WTC11 (cell line): ENCODE measurements at regions not wholly inside any gene's neighbourhood (a gene's known extent, or its start where the extent isn't known, plus 50 kb on each side); places are given as distances from the start of the nearest gene placed in this dataset.

Experiments used
- ATAC-seq: fragments of 200-7000 bp; cut with Tn5 transposase; 2 replicates; pipeline ENCODE4 v1.10.0; 2021; ENCODE audit warnings: mild to moderate bottlenecking, moderate library complexity
- CTCF ChIA-PET: fragments of 300-600 bp; sonication (Branson Sonifier 250); formaldehyde crosslinking; loops from one replicate; lab custom pipeline; 2021; ENCODE audit warnings: antibody characterized with exemption; lab: Charles Lee
- POLR2A ChIA-PET: fragments of 350-600 bp; sonication (Branson Sonifier 250); formaldehyde crosslinking; loops from one replicate; lab custom pipeline; 2021; ENCODE audit warnings: antibody characterized with exemption; lab: Charles Lee
- DNase-seq: peaks from one replicate; pipeline ENCODE4 v3.0.0; 2021; ENCODE audit warnings: low spot score
- H3K27ac Mint-ChIP-seq: 2 replicates; pipeline ENCODE4 v1.8.0; 2021; ENCODE audit warnings: mixed read lengths
- H3K27me3 Mint-ChIP-seq: 2 replicates; pipeline ENCODE4 v1.8.0; 2021; ENCODE audit warnings: low read depth, mild to moderate bottlenecking, moderate library complexity, mixed read lengths
- H3K36me3 Mint-ChIP-seq: 2 replicates; pipeline ENCODE4 v1.8.0; 2021; ENCODE audit warnings: mixed read lengths
- H3K4me1 Mint-ChIP-seq: 2 replicates; pipeline ENCODE4 v1.8.0; 2022; ENCODE audit warnings: mixed read lengths
- H3K4me3 Mint-ChIP-seq: 2 replicates; pipeline ENCODE4 v1.8.0; 2021; ENCODE audit warnings: mild to moderate bottlenecking, moderate library complexity, mixed read lengths
- H3K9me3 Mint-ChIP-seq: 2 replicates; pipeline ENCODE4 v1.8.0; 2021; ENCODE audit warnings: mixed read lengths
- CREM ChIP-seq: sonication (generic); formaldehyde crosslinking; IDR thresholded peaks from 2 replicates; pipeline ENCODE4 v1.8.1; 2022; ENCODE audit warnings: mild to moderate bottlenecking, missing genetic modification reagents, moderate library complexity
- ETV6 ChIP-seq: sonication (generic); formaldehyde crosslinking; IDR thresholded peaks from 2 replicates; pipeline ENCODE4 v1.8.1; 2022; ENCODE audit warnings: mild to moderate bottlenecking, missing genetic modification reagents
- HMGA2 ChIP-seq: fragments of 250-450 bp; sonication (Bioruptor Pico); IDR thresholded peaks from 2 replicates; pipeline ENCODE4 v1.4.0; 2021; ENCODE audit warnings: mild to moderate bottlenecking, moderate library complexity
- MYBL2 ChIP-seq: sonication (generic); formaldehyde crosslinking; IDR thresholded peaks from 2 replicates; pipeline ENCODE4 v1.8.1; 2023; ENCODE audit warnings: mild to moderate bottlenecking, moderate library complexity, missing genetic modification reagents
- NR2C2 ChIP-seq: sonication (generic); formaldehyde crosslinking; IDR thresholded peaks from 2 replicates; pipeline ENCODE4 v1.8.0; 2022; ENCODE audit warnings: mild to moderate bottlenecking, missing genetic modification reagents
- RORB ChIP-seq: fragments of 250-450 bp; sonication (Bioruptor Pico); IDR thresholded peaks from 2 replicates; pipeline ENCODE4 v1.9.0; 2021; ENCODE audit warnings: mild to moderate bottlenecking
- ZNF121 ChIP-seq: sonication (generic); formaldehyde crosslinking; IDR thresholded peaks from 2 replicates; pipeline ENCODE4 v1.8.0; 2023; ENCODE audit warnings: missing genetic modification reagents
- ZNF232 ChIP-seq: sonication (generic); formaldehyde crosslinking; IDR thresholded peaks from 2 replicates; pipeline ENCODE4 v1.8.0; 2022; ENCODE audit warnings: mild to moderate bottlenecking, missing genetic modification reagents
- ZNF263 ChIP-seq: sonication (generic); formaldehyde crosslinking; IDR thresholded peaks from 2 replicates; pipeline ENCODE4 v1.8.1; 2022; ENCODE audit warnings: low read depth, mild to moderate bottlenecking, moderate library complexity, missing genetic modification reagents
- ZNF396 ChIP-seq: fragments of 250-450 bp; sonication (Bioruptor Pico); IDR thresholded peaks from 2 replicates; pipeline ENCODE4 v1.8.0; 2021; ENCODE audit warnings: mild to moderate bottlenecking, moderate library complexity, borderline replicate concordance
- TF ChIP-seq, protein P1 (sequence below): sonication (generic); formaldehyde crosslinking; IDR thresholded peaks from 2 replicates; pipeline ENCODE4 v1.8.0; 2023; ENCODE audit warnings: mild to moderate bottlenecking, missing genetic modification reagents
- TF ChIP-seq, protein P2 (sequence below): sonication (generic); formaldehyde crosslinking; IDR thresholded peaks from 2 replicates; pipeline ENCODE4 v1.8.0; 2022; ENCODE audit warnings: mild to moderate bottlenecking, missing genetic modification reagents
- TF ChIP-seq, protein P3 (sequence below): fragments of 250-450 bp; sonication (Bioruptor Pico); IDR thresholded peaks from 2 replicates; pipeline ENCODE4 v1.9.0; 2021; ENCODE audit warnings: mild to moderate bottlenecking
- TF ChIP-seq, protein P4 (sequence below): sonication (generic); formaldehyde crosslinking; IDR thresholded peaks from 2 replicates; pipeline ENCODE4 v1.8.0; 2023; ENCODE audit warnings: missing genetic modification reagents
- TF ChIP-seq, protein P5 (sequence below): sonication (generic); formaldehyde crosslinking; IDR thresholded peaks from 2 replicates; pipeline ENCODE4 v1.8.1; 2023; ENCODE audit warnings: mild to moderate bottlenecking, missing genetic modification reagents
- TF ChIP-seq, protein P6 (sequence below): fragments of 250-450 bp; sonication (Bioruptor Pico); IDR thresholded peaks from 2 replicates; pipeline ENCODE4 v1.9.0; 2021; ENCODE audit warnings: mild to moderate bottlenecking, borderline replicate concordance
- TF ChIP-seq, protein P7 (sequence below): sonication (generic); formaldehyde crosslinking; IDR thresholded peaks from 2 replicates; pipeline ENCODE4 v1.8.1; 2023; ENCODE audit warnings: mild to moderate bottlenecking, moderate library complexity, missing genetic modification reagents
- TF ChIP-seq, protein P8 (sequence below): fragments of 200-600 bp; IDR thresholded peaks from 2 replicates; pipeline ENCODE4 v1.8.0; 2022; ENCODE audit warnings: antibody characterized with exemption

DNA sequence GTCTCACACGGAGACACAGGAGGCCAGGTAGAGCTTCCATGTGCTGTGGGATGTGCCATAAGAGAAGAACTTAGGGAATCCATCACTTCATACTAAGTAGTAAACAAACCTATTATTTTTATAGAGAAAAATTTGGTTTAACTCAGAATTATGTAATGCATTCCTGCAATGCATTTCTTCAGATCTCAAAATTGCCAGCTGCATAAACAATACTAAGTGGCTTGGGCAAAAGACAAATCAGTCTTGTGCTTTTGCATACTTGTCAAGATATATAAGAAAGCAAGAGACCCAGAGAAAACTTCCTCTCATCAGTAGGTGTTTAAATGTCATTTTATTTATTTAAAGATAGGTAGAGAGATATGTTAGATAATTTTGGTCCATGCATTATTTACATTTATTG is 382.1 kb upstream of the CTSO start (continued):
- TF ChIP-seq CREM (CRISPR knock-in tag) (no peak), RORB (CRISPR knock-in tag) (no peak), HMGA2 (CRISPR knock-in tag) (no peak), ZNF396 (CRISPR knock-in tag) (no peak), ZNF121 (no peak)
- TF ChIP-seq, protein P1, sequence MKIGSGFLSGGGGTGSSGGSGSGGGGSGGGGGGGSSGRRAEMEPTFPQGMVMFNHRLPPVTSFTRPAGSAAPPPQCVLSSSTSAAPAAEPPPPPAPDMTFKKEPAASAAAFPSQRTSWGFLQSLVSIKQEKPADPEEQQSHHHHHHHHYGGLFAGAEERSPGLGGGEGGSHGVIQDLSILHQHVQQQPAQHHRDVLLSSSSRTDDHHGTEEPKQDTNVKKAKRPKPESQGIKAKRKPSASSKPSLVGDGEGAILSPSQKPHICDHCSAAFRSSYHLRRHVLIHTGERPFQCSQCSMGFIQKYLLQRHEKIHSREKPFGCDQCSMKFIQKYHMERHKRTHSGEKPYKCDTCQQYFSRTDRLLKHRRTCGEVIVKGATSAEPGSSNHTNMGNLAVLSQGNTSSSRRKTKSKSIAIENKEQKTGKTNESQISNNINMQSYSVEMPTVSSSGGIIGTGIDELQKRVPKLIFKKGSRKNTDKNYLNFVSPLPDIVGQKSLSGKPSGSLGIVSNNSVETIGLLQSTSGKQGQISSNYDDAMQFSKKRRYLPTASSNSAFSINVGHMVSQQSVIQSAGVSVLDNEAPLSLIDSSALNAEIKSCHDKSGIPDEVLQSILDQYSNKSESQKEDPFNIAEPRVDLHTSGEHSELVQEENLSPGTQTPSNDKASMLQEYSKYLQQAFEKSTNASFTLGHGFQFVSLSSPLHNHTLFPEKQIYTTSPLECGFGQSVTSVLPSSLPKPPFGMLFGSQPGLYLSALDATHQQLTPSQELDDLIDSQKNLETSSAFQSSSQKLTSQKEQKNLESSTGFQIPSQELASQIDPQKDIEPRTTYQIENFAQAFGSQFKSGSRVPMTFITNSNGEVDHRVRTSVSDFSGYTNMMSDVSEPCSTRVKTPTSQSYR, result no peak
- TF ChIP-seq, protein P2, sequence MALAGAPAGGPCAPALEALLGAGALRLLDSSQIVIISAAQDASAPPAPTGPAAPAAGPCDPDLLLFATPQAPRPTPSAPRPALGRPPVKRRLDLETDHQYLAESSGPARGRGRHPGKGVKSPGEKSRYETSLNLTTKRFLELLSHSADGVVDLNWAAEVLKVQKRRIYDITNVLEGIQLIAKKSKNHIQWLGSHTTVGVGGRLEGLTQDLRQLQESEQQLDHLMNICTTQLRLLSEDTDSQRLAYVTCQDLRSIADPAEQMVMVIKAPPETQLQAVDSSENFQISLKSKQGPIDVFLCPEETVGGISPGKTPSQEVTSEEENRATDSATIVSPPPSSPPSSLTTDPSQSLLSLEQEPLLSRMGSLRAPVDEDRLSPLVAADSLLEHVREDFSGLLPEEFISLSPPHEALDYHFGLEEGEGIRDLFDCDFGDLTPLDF, result no peak
- TF ChIP-seq, protein P3, sequence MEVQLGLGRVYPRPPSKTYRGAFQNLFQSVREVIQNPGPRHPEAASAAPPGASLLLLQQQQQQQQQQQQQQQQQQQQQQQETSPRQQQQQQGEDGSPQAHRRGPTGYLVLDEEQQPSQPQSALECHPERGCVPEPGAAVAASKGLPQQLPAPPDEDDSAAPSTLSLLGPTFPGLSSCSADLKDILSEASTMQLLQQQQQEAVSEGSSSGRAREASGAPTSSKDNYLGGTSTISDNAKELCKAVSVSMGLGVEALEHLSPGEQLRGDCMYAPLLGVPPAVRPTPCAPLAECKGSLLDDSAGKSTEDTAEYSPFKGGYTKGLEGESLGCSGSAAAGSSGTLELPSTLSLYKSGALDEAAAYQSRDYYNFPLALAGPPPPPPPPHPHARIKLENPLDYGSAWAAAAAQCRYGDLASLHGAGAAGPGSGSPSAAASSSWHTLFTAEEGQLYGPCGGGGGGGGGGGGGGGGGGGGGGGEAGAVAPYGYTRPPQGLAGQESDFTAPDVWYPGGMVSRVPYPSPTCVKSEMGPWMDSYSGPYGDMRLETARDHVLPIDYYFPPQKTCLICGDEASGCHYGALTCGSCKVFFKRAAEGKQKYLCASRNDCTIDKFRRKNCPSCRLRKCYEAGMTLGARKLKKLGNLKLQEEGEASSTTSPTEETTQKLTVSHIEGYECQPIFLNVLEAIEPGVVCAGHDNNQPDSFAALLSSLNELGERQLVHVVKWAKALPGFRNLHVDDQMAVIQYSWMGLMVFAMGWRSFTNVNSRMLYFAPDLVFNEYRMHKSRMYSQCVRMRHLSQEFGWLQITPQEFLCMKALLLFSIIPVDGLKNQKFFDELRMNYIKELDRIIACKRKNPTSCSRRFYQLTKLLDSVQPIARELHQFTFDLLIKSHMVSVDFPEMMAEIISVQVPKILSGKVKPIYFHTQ (CRISPR knock-in tag), result no peak
- TF ChIP-seq, protein P4, sequence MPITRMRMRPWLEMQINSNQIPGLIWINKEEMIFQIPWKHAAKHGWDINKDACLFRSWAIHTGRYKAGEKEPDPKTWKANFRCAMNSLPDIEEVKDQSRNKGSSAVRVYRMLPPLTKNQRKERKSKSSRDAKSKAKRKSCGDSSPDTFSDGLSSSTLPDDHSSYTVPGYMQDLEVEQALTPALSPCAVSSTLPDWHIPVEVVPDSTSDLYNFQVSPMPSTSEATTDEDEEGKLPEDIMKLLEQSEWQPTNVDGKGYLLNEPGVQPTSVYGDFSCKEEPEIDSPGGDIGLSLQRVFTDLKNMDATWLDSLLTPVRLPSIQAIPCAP, result no peak

DNA sequence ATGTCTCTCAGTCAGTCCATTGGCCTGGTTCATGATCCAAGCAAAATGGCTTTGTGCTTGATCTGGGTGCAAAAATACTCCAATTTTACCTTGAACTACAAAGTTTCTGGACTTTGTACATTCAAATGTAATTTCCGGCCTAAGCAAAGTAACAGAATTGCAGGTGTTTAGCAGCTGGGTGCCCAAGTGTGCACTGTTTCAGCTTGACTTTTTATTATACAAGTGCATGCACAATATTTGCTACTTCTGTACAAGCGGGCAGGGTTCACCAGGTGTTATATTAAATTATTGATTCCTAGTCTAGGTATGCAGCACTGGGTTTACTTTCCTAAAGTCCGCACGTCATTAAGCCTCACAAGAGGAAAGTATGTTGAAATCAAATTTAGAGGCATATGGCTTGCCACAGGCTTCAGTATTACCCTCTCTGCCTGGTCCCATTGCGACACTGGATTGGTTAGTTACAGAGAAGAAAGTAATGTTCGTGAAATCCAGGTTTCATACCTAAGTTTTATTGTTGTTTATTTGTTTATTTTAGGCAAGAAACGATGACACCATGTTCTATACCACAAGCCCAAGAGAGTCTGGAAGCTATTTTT is 376.9 kb upstream of the CTSO start:
- ATAC-seq (no peak), DNase-seq (no peak)
- Mint-ChIP-seq H3K9me3 (no peaks in the 10 kb centered on the region; the same call in 1 of the 2 replicates), H3K4me1 (peaks cover 14% of the 10 kb centered on the region), H3K27ac (no peak overlapping the region), H3K4me3 (no peak overlapping the region), H3K36me3 (no peaks in the 10 kb centered on the region), H3K27me3 (no peaks in the 10 kb centered on the region; the same call in 1 of the 2 replicates)
- TF ChIP-seq, protein P5, sequence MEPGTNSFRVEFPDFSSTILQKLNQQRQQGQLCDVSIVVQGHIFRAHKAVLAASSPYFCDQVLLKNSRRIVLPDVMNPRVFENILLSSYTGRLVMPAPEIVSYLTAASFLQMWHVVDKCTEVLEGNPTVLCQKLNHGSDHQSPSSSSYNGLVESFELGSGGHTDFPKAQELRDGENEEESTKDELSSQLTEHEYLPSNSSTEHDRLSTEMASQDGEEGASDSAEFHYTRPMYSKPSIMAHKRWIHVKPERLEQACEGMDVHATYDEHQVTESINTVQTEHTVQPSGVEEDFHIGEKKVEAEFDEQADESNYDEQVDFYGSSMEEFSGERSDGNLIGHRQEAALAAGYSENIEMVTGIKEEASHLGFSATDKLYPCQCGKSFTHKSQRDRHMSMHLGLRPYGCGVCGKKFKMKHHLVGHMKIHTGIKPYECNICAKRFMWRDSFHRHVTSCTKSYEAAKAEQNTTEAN, result no peak
- TF ChIP-seq ZNF232 (CRISPR knock-in tag), result no peak
- TF ChIP-seq, protein P6, sequence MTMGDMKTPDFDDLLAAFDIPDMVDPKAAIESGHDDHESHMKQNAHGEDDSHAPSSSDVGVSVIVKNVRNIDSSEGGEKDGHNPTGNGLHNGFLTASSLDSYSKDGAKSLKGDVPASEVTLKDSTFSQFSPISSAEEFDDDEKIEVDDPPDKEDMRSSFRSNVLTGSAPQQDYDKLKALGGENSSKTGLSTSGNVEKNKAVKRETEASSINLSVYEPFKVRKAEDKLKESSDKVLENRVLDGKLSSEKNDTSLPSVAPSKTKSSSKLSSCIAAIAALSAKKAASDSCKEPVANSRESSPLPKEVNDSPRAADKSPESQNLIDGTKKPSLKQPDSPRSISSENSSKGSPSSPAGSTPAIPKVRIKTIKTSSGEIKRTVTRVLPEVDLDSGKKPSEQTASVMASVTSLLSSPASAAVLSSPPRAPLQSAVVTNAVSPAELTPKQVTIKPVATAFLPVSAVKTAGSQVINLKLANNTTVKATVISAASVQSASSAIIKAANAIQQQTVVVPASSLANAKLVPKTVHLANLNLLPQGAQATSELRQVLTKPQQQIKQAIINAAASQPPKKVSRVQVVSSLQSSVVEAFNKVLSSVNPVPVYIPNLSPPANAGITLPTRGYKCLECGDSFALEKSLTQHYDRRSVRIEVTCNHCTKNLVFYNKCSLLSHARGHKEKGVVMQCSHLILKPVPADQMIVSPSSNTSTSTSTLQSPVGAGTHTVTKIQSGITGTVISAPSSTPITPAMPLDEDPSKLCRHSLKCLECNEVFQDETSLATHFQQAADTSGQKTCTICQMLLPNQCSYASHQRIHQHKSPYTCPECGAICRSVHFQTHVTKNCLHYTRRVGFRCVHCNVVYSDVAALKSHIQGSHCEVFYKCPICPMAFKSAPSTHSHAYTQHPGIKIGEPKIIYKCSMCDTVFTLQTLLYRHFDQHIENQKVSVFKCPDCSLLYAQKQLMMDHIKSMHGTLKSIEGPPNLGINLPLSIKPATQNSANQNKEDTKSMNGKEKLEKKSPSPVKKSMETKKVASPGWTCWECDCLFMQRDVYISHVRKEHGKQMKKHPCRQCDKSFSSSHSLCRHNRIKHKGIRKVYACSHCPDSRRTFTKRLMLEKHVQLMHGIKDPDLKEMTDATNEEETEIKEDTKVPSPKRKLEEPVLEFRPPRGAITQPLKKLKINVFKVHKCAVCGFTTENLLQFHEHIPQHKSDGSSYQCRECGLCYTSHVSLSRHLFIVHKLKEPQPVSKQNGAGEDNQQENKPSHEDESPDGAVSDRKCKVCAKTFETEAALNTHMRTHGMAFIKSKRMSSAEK (CRISPR knock-in tag), result no peak
- TF ChIP-seq, protein P7, sequence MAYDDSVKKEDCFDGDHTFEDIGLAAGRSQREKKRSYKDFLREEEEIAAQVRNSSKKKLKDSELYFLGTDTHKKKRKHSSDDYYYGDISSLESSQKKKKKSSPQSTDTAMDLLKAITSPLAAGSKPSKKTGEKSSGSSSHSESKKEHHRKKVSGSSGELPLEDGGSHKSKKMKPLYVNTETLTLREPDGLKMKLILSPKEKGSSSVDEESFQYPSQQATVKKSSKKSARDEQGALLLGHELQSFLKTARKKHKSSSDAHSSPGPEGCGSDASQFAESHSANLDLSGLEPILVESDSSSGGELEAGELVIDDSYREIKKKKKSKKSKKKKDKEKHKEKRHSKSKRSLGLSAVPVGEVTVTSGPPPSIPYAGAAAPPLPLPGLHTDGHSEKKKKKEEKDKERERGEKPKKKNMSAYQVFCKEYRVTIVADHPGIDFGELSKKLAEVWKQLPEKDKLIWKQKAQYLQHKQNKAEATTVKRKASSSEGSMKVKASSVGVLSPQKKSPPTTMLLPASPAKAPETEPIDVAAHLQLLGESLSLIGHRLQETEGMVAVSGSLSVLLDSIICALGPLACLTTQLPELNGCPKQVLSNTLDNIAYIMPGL (CRISPR knock-in tag), result no peak
- no peak for TF ChIP-seq MYBL2 (CRISPR knock-in tag)
- TF ChIP-seq HMGA2 (CRISPR knock-in tag), result no peak
- TF ChIP-seq, protein P8, sequence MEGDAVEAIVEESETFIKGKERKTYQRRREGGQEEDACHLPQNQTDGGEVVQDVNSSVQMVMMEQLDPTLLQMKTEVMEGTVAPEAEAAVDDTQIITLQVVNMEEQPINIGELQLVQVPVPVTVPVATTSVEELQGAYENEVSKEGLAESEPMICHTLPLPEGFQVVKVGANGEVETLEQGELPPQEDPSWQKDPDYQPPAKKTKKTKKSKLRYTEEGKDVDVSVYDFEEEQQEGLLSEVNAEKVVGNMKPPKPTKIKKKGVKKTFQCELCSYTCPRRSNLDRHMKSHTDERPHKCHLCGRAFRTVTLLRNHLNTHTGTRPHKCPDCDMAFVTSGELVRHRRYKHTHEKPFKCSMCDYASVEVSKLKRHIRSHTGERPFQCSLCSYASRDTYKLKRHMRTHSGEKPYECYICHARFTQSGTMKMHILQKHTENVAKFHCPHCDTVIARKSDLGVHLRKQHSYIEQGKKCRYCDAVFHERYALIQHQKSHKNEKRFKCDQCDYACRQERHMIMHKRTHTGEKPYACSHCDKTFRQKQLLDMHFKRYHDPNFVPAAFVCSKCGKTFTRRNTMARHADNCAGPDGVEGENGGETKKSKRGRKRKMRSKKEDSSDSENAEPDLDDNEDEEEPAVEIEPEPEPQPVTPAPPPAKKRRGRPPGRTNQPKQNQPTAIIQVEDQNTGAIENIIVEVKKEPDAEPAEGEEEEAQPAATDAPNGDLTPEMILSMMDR, result no peak
- TF ChIP-seq ETV6 (CRISPR knock-in tag), result no peak
- no peak for TF ChIP-seq RORB (CRISPR knock-in tag)
- no peak for TF ChIP-seq ZNF263 (CRISPR knock-in tag)
- no peak for TF ChIP-seq NR2C2 (CRISPR knock-in tag)
- POLR2A ChIA-PET, result no interaction called here
- CTCF ChIA-PET, result no interaction called here
